KOPT-K1 (cell line): ENCODE measurements at regions not wholly inside any gene's neighbourhood (a gene's known extent, or its start where the extent isn't known, plus 50 kb on each side); places are given as distances from the start of the nearest gene placed in this dataset.
"Not testable (repeated sequence)": the region's sequence is repeated elsewhere in the genome, so short reads cannot be mapped to it uniquely, and the experiment has no call there.

Experiments
- H3K27ac ChIP-seq: fragments of 200-600 bp; sonication (generic); 2 replicates; pipeline ENCODE4 v1.5.1; 2016; ENCODE audit warnings: antibody characterized with exemption, mild to moderate bottlenecking, low read depth, low read length; ENCODE audit not compliant: poor library complexity, severe bottlenecking
- H3K36me3 ChIP-seq: fragments of 200-600 bp; sonication (generic); 2 replicates; pipeline ENCODE4 v1.5.1; 2017; ENCODE audit warnings: antibody characterized with exemption, mild to moderate bottlenecking, low read length, moderate library complexity; ENCODE audit not compliant: insufficient read depth
- H3K9me3 ChIP-seq: fragments of 200-600 bp; sonication (generic); 2 replicates; pipeline ENCODE4 v1.5.1; 2017; ENCODE audit warnings: antibody characterized with exemption, low read length, mild to moderate bottlenecking; ENCODE audit not compliant: insufficient read depth, poor library complexity, severe bottlenecking

DNA sequence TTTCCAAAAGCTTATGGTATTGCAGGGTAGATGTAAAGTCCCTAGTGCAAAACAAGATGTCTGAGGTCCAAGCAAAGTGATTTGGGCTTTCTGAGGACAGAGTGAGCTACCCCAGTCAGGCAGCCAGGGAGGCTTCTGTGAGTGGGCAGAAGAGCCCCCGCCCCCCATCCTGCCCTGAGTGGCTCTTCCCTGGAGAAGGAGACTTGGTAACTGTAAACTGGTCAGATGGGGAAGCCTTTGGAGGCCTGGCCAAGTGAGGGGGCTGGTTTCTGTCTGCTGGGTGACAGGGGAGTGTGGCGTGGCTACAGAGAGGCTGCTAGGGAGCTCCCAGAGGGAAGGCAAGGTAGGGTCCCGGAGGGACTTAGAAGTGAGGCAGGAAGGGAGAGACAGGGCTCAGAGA is 181.3 kb upstream of the HAAO start:
- Histone ChIP-seq H3K27ac (no peak overlapping the region), H3K9me3 (no peaks in the 10 kb centered on the region), H3K36me3 (no peaks in the 10 kb centered on the region)

DNA sequence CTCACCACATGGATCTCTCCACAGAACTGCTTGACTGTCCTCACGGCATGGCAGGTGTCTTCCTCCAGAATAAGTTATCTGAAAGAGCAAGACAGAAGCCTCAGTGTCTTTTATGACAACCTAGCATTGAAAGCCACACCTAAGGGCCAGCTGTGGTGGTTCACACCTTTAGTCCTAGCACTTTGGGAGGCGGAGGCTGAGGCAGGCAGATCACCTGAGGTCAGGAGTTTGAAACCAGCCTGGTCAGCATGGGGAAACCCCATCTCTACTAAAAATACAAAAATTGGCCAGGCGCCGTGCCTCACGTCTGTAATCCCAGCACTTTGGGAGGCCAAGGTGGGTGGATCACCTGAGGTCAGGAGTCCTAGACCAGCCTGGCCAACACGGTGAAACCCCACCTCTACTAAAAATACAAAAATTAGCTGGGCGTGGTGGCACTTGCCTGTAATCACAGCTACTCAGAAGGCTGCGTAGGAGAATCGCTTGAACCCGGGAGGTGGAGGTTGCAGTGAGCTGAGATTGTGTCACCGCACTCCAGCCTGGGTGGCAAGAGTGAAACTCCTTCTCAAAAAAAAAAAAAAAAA is 180.6 kb upstream of the HAAO start:
- not testable (repeated sequence) for H3K9me3 ChIP-seq, H3K27ac ChIP-seq, H3K36me3 ChIP-seq

DNA sequence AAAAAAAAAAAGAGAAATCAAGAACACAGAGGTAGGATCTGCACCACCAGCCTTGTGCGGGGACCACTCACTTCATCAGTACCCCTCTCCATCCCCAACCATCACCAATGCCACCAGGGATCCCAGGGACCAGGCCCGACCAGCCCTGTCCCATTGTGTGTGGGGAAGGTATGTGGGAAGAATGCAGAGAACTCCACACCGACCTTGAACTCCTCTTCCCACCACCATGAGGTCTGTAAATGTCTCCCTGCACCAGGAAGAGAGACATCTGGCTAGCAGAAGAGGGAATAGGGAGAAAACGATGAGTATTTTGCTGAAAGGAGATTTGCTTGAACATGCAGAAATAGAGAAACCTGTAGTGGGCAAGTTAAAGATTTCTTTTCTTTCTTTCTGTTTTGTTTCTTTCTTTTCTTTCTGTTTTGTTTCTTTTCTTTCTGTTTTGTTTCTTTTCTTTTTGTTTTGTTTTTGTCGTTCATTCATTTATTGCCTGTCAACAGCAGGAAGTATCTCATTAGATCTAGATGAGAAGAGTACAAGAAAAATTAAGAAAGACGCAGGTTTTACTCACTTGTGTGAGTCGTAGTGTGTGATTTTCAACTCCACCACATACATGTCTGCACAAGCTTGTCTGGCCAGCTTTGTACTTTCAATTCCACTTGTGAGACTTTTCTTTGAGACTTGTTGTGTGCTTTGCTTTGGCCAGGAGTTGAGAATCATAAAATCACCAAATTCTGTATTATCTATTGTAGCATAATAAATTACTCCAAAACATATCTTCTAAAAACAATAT is 179.8 kb upstream of the HAAO start:
- no peaks in the 10 kb centered on the region for H3K36me3 ChIP-seq
- no peak overlapping the region for H3K27ac ChIP-seq
- no peaks in the 10 kb centered on the region for H3K9me3 ChIP-seq

DNA sequence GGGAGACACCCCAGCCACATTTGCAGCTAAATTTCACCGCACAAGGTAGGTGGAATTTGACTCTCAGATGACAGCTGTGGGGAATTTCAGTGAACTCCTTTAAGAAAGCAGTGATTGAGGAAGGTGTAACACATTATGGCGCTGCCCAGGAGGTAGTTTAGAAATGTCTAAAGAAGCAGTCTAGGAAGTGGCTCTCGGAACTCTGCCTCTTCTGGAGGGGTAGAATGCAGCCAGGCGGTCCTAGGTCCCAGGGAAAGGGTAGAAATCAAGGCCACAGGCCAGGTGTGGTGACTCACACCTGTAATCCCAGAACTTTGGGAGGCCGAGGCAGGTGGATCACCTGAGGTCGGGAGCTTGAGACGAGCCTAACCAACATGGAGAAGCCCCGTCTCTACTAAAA is 179.0 kb upstream of the HAAO start:
- Histone ChIP-seq H3K9me3 (no peaks in the 10 kb centered on the region), H3K36me3 (no peaks in the 10 kb centered on the region), H3K27ac (no peak overlapping the region)

DNA sequence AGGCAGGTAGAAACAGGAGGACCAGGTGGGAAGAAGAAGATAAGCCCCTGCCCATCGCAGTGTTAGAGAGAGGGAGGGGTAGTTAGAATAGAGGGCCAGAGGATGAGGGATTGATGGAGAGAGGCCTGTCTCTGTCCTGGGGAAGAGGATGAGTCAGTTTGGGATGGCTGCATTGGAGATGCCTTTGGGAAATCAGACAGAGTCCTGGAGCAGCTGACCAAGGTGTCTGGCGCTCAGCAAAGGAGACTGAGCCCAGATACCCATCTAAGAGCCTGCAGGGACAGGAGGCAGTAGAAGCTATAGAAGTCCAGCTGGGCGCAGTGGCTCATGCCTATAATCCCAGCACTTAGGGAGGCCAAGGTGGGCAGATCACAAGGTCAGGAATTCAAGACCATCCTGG is 177.8 kb upstream of the HAAO start:
- Histone ChIP-seq H3K9me3 (no peaks in the 10 kb centered on the region), H3K27ac (no peak overlapping the region), H3K36me3 (no peaks in the 10 kb centered on the region)

DNA sequence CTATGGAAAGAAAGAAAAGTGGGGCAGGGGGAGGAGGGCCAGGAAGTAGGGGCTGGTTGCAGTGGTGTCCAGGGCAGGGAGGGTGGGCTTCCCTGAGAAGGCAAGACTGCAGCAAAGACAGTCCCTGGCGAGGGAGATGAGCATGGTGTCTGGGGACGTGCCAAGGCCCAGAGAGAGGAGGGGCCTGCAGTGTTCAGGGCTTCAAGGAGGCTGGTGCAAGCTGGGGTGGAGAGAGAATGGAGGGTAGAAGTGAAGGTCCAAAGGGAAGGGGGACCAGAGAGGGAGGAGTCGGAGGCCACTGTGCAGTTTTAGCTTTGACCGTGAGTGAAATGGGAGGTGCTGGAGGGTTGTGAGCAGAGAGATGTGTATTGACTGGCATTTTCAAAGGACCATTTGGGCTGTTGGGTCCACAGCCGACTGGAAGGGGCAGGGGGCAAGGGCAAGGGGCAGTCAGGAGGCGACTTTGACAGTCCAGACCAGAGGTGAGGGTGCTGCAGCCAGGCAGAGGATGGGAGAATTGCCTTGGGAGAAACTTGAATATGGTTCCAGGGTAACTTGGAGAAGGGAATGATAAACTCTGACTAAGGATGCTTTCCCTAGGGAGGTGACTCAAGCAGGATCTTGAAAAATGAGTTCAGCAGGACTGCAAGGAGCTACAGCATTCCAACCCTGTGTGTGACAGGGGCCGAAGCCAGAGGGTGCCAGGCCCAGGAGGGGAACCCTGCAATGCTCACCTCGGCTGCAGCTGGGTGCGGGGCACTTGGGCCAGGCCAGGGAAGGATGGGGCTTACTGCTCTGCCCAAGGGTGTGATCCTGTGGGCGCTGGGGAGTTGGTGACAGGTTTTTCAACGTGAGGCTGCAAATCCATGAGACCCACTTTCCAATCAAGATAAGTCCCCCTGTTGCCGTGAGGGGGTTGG is 177.1 kb upstream of the HAAO start:
- H3K9me3 ChIP-seq, result no peaks in the 10 kb centered on the region
- no peak overlapping the region for H3K27ac ChIP-seq

DNA sequence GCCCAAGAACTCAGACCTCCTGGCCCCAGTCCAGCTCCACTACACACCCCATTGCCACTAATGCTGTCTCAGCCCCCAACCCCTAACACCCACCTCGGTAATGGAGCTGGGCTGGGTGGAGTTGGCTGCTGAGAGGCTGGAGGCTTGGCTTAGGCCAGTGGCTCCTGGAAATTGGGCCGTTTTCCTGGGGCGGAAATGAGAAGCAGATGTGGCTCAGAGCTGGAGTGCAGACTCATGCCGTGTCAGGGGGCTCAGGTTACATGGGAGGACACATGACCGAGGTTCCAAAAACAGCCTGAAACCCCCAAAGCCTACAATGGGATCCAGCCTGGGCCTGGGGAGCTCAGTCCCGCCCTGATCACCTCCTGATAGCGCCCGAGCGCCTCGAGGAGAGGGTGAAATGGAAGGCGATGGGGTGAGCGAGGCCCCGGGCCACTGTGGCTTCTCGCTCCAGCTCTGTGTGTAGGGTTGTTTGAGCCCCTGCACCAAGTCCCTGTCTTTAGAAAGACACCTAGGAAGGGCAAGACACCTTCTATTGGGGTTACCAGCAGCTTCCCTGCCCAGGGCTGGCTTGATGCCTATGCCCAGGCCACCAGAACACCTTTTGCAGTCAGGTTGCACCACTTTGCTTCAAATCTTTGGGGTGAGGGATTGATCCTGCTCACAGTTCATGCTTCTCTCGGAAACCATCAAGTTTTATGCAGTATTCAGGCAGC is 175.7 kb upstream of the HAAO start:
- no peak overlapping the region for H3K27ac ChIP-seq
- no peaks in the 10 kb centered on the region for H3K36me3 ChIP-seq
- H3K9me3 ChIP-seq, result no peaks in the 10 kb centered on the region

More for the DNA sequence above, 177.1 kb upstream of the HAAO start:
- no peaks in the 10 kb centered on the region for H3K36me3 ChIP-seq

DNA sequence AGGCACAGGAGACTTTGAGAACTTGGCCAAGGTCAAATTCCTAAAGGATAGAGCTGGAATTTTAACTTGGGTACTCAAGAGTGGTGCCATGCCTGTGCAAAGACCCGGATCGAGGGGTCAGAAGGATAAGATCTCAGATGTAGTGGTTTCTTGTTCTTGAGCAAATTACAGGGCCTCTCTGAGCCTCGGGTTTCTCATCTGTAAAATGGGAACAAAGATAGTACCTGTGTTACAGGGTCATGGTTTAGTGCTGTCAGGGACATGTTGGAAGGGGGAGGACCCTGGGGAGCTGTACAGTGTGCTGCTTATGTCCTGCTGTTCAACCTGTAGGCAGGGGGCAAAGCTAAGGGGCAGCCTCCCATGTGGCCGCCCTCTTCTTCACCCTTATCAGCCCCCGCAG is 173.5 kb upstream of the HAAO start:
- Histone ChIP-seq H3K9me3 (no peaks in the 10 kb centered on the region), H3K27ac (no peak overlapping the region), H3K36me3 (no peaks in the 10 kb centered on the region)

DNA sequence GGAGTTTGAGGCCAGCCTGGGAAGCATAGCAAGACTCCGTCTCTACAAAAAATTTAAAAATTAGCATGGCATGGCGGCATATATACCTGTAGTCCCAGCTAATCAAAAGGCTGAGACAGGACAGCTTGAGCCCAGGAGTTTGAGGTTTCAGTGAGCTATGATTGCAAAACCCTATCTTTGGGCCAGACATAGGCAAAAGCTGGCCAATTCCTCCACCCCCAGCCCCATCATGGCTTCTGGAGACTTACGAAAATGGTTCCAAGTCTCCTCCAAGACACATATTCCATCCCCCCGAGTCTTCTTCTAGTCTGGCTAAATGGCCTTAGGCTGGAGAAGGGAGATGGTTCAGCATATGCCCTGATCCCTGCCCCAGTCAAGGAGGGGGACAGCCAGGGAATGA is 172.8 kb upstream of the HAAO start:
- no peak overlapping the region for H3K27ac ChIP-seq

DNA sequence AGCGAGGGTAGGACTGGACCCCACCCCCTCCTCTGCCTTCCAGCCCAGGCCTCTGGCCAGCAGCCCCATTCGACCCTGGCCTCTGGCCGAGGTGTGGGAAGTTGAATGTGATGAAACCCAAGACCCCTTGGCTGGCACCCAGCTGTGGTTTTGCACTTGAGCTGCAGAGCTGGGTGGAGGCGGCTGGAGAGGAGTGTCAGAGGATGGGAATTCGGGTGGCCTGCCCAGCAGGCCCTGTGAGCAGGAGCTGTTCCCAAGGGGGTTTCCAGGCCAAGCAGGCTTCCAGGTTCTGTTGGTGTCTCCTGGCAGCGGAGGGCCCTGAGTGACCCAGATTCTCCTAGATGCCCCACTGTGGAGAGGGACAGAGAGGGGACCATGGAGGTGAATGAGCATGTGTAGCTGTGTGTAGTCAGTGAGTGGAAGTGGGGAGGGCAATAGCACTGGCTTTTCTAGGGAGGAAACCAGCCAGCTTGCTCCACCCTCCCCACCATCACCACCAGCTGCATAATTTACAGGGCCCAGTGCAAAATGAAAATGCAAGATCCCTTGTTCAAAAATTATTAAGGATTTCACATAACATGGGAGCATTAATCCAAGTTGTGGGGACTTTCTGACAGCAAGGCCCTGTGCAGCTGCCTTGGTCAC is 172.2 kb upstream of the HAAO start:
- no peaks in the 10 kb centered on the region for H3K9me3 ChIP-seq
- H3K27ac ChIP-seq, result peak overlapping the region; percentile 41
- H3K36me3 ChIP-seq, result no peaks in the 10 kb centered on the region

More for the DNA sequence above, 172.8 kb upstream of the HAAO start:
- H3K9me3 ChIP-seq, result no peaks in the 10 kb centered on the region
- no peaks in the 10 kb centered on the region for H3K36me3 ChIP-seq

DNA sequence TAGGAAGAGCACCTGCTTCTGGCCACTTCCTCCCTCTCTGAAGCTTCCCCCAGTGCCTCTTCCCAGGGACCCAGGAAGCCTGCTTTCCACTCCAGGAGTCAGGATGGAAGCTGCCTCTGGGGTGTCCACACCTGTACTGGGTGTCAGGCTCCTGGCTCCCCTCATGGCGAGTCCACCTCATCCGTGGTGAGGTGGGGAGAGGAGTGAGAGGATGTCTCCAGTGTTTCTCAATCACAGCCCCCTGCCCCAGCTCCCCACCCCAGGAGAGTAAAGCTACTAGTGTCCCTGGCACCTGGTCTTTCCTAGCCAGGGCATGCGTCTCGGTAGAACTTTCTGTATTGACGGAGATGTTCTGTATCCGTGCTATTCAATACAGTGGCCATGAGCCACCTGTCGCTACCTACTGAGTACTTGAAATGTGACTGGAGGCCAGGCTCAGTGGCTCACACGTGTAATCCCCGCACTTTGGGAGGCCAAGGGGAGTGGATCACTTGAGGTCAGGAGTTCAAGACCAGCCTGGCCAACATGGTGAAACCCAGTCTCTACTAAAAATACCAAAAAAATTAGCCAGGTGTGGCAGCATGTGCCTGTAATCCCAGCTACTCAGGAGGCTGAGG is 171.2 kb upstream of the HAAO start:
- no peaks in the 10 kb centered on the region for H3K36me3 ChIP-seq
- H3K9me3 ChIP-seq, result no peaks in the 10 kb centered on the region
- no peak overlapping the region for H3K27ac ChIP-seq

DNA sequence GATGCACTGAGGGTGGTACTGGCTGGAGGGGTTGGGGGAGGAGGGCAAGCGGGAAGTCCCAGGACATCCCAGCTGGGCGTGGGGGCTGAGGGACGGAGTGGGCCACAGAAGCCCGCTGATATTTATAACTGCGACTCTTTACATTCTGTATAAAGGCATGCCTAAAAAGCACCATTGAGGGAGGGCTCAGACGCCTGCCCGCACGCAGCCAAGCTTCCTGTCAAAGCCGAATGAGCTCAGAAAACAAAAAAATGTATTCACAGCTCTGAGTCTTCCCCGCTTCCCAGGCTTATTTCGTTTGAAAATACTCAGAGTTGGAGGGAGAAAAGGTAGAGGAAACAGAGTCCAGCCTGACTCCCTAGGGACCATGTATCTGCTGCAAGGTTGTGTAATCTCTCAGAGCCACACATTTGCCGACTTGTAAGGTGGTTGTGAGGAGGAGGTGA is 170.1 kb upstream of the HAAO start:
- no peaks in the 10 kb centered on the region for H3K36me3 ChIP-seq
- H3K9me3 ChIP-seq, result no peaks in the 10 kb centered on the region
- peak overlapping the region; percentile 44 for H3K27ac ChIP-seq

DNA sequence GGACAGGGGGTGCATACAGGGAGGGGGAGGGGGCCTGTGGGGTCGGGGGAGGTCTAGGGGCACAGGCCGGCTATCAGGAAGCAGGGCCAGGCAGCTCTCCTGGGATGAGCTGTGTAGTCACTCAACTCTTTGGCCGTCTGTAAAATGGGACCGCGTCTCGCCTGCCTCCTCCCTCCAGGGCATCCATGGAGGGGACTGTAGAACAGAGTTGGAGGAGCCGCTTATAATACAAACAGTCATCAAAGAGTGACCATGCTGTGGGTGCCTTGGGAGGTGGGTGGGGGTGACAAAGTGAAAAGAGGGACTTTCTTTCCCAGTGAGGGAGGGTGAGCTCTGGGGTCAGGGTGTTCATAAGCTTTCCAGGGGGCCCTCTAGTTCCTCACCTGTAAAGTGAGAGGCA is 169.6 kb upstream of the HAAO start:
- peak overlapping the region; percentile 44 for H3K27ac ChIP-seq
- H3K9me3 ChIP-seq, result no peaks in the 10 kb centered on the region

DNA sequence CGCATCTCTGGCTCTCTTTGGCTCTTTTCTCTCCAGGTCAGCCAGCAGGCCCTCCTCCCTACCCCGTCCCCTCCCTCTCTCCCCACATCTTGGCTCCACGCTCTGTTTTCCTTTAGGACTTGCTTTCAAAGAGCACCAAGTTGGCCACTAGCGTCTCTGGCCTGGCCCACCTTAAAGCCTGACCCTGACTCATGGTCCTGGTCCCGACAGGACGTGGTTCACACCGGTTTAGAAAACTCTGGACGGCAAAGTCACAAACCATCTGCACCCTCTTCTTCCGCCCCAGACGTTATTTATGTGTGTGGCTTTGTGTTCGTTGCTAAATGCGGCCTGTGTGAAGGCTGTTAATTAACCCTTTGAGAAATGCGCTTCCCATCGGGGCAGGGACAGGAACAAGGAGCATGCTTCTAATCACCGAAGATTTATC is 169.0 kb upstream of the HAAO start:
- H3K9me3 ChIP-seq, result no peaks in the 10 kb centered on the region

More for the DNA sequence above, 169.6 kb upstream of the HAAO start:
- no peaks in the 10 kb centered on the region for H3K36me3 ChIP-seq

More for the DNA sequence above, 169.0 kb upstream of the HAAO start:
- Histone ChIP-seq H3K27ac (peak overlapping the region; percentile 44), H3K36me3 (no peaks in the 10 kb centered on the region)
